ENCODE measurements at regions not wholly inside any gene's neighbourhood (a gene's known extent, or its start where the extent isn't known, plus 50 kb on each side); places are given as distances from the start of the nearest gene placed in this dataset.
"Not testable (repeated sequence)": the region's sequence is repeated elsewhere in the genome, so short reads cannot be mapped to it uniquely, and the experiment has no call there.

- H3K27me3 Mint-ChIP-seq, H3K36me3 Mint-ChIP-seq, ATAC-seq, H3K27ac Mint-ChIP-seq, H3K4me3 Mint-ChIP-seq, DNase-seq, H3K4me1 Mint-ChIP-seq, POLR2A ChIA-PET: not testable (repeated sequence)
- peaks cover 0 to 26% (median 6%) of the 10 kb centered on the region in 9 donors for H3K9me3 Mint-ChIP-seq
Measured at GRCh38 chr7:81247364-81247763, 328.5 kb upstream of the SEMA3C start.

- POLR2A ChIA-PET = no interaction called here
- no peak overlapping the region for H3K27ac Mint-ChIP-seq
- no peak for ATAC-seq
- no peaks in the 10 kb centered on the region for H3K36me3 Mint-ChIP-seq
- no peaks in the 10 kb centered on the region for H3K4me1 Mint-ChIP-seq
- no peaks in the 10 kb centered on the region for H3K27me3 Mint-ChIP-seq
- H3K9me3 Mint-ChIP-seq = peaks cover 0 to 25% (median 6%) of the 10 kb centered on the region in 9 donors
- no peak for DNase-seq
- no peak overlapping the region for H3K4me3 Mint-ChIP-seq
Measured at GRCh38 chr7:81245353-81245752, 326.5 kb upstream of the SEMA3C start.

- ATAC-seq = no peak
- Mint-ChIP-seq H3K36me3 (no peaks in the 10 kb centered on the region), H3K4me1 (no peaks in the 10 kb centered on the region), H3K9me3 (peaks cover 0 to 25% (median 6%) of the 10 kb centered on the region in 9 donors), H3K27me3 (no peaks in the 10 kb centered on the region), H3K27ac (no peak overlapping the region), H3K4me3 (no peak overlapping the region)
- no peak for DNase-seq
- POLR2A ChIA-PET = no interaction called here
Measured at GRCh38 chr7:81244224-81244623, 325.4 kb upstream of the SEMA3C start.

GRCh38 chr7:81236560-81236959 lies 317.7 kb upstream of the SEMA3C start:
- Mint-ChIP-seq H3K27ac (no peak overlapping the region), H3K4me3 (no peak overlapping the region), H3K4me1 (no peaks in the 10 kb centered on the region), H3K36me3 (no peaks in the 10 kb centered on the region), H3K27me3 (no peaks in the 10 kb centered on the region), H3K9me3 (peaks cover 0 to 7% (median 0%) of the 10 kb centered on the region in 9 donors)
- POLR2A ChIA-PET = no interaction called here
- ATAC-seq (no peak), DNase-seq (no peak)

- no peaks in the 10 kb centered on the region for H3K4me1 Mint-ChIP-seq
- ATAC-seq = no peak
- H3K27ac Mint-ChIP-seq = no peak overlapping the region
- no peak overlapping the region for H3K4me3 Mint-ChIP-seq
- no peak for DNase-seq
- POLR2A ChIA-PET = no interaction called here
- H3K36me3 Mint-ChIP-seq = no peaks in the 10 kb centered on the region
- H3K9me3 Mint-ChIP-seq = peaks cover 0 to 7% (median 0%) of the 10 kb centered on the region in 9 donors
- no peaks in the 10 kb centered on the region for H3K27me3 Mint-ChIP-seq
Measured at GRCh38 chr7:81235997-81236396, 317.1 kb upstream of the SEMA3C start.

GRCh38 chr7:81234896-81235295 lies 316.0 kb upstream of the SEMA3C start:
- Mint-ChIP-seq H3K27ac (no peak overlapping the region), H3K4me3 (no peak overlapping the region), H3K4me1 (no peaks in the 10 kb centered on the region), H3K27me3 (no peaks in the 10 kb centered on the region), H3K36me3 (no peaks in the 10 kb centered on the region), H3K9me3 (peaks cover 0 to 7% (median 0%) of the 10 kb centered on the region in 9 donors)
- POLR2A ChIA-PET = no interaction called here
- no peak for ATAC-seq
- DNase-seq = no peak

GRCh38 chr7:81233208-81233940 lies 314.5 kb upstream of the SEMA3C start:
- no peaks in the 10 kb centered on the region for H3K27me3 Mint-ChIP-seq
- no peak overlapping the region for H3K4me3 Mint-ChIP-seq
- ATAC-seq (no peak), DNase-seq (peak in 1 of 10 donors; percentile 1)
- no peaks in the 10 kb centered on the region for H3K36me3 Mint-ChIP-seq
- POLR2A ChIA-PET = no interaction called here
- H3K27ac Mint-ChIP-seq = no peak overlapping the region
- H3K4me1 Mint-ChIP-seq = no peaks in the 10 kb centered on the region
- H3K9me3 Mint-ChIP-seq = peaks cover 0 to 10% (median 0%) of the 10 kb centered on the region in 9 donors

GRCh38 chr7:81232084-81232799 lies 313.4 kb upstream of the SEMA3C start:
- POLR2A ChIA-PET = no interaction called here
- DNase-seq (no peak), ATAC-seq (no peak)
- no peaks in the 10 kb centered on the region for H3K4me1 Mint-ChIP-seq
- H3K36me3 Mint-ChIP-seq = no peaks in the 10 kb centered on the region
- H3K27me3 Mint-ChIP-seq = no peaks in the 10 kb centered on the region
- no peak overlapping the region for H3K27ac Mint-ChIP-seq
- H3K9me3 Mint-ChIP-seq = peaks cover 0 to 10% (median 0%) of the 10 kb centered on the region in 9 donors
- no peak overlapping the region for H3K4me3 Mint-ChIP-seq

GRCh38 chr7:81231301-81231838 lies 312.5 kb upstream of the SEMA3C start:
- no peaks in the 10 kb centered on the region for H3K4me1 Mint-ChIP-seq
- POLR2A ChIA-PET = no interaction called here
- peaks cover 0 to 10% (median 0%) of the 10 kb centered on the region in 9 donors for H3K9me3 Mint-ChIP-seq
- no peak overlapping the region for H3K27ac Mint-ChIP-seq
- no peaks in the 10 kb centered on the region for H3K36me3 Mint-ChIP-seq
- DNase-seq (no peak), ATAC-seq (no peak)
- no peak overlapping the region for H3K4me3 Mint-ChIP-seq
- no peaks in the 10 kb centered on the region for H3K27me3 Mint-ChIP-seq

GRCh38 chr7:81226234-81226633 lies 307.4 kb upstream of the SEMA3C start:
- POLR2A ChIA-PET = no interaction called here
- peaks cover 0 to 10% (median 5%) of the 10 kb centered on the region in 9 donors for H3K9me3 Mint-ChIP-seq
- H3K27ac Mint-ChIP-seq = no peak overlapping the region
- DNase-seq (no peak), ATAC-seq (no peak)
- peaks cover 0 to 4% (median 0%) of the 10 kb centered on the region in 3 donors for H3K36me3 Mint-ChIP-seq
- H3K4me3 Mint-ChIP-seq = no peak overlapping the region
- H3K4me1 Mint-ChIP-seq = no peaks in the 10 kb centered on the region
- H3K27me3 Mint-ChIP-seq = peaks cover 0 to 6% (median 0%) of the 10 kb centered on the region in 5 donors

GRCh38 chr7:81222692-81223091 lies 303.8 kb upstream of the SEMA3C start:
- H3K27me3 Mint-ChIP-seq, ATAC-seq, H3K4me1 Mint-ChIP-seq, DNase-seq, H3K9me3 Mint-ChIP-seq, POLR2A ChIA-PET, H3K27ac Mint-ChIP-seq, H3K36me3 Mint-ChIP-seq, H3K4me3 Mint-ChIP-seq: not testable (repeated sequence)

GRCh38 chr7:81221527-81222217 lies 302.8 kb upstream of the SEMA3C start:
- Mint-ChIP-seq H3K36me3 (peaks cover 0 to 4% (median 0%) of the 10 kb centered on the region in 3 donors), H3K4me3 (no peak overlapping the region), H3K4me1 (no peaks in the 10 kb centered on the region), H3K9me3 (peaks cover 0 to 7% (median 2%) of the 10 kb centered on the region in 9 donors), H3K27me3 (peaks cover 0 to 6% (median 0%) of the 10 kb centered on the region in 5 donors), H3K27ac (no peak overlapping the region)
- ATAC-seq (no peak), DNase-seq (no peak)
- POLR2A ChIA-PET = no interaction called here
